ENCODE measurements at regions not wholly inside any gene's neighbourhood (a gene's known extent, or its start where the extent isn't known, plus 50 kb on each side); places are given as distances from the start of the nearest gene placed in this dataset.

GRCh38 chr14:55951341-55952206 is 166.6 kb upstream of the PELI2 start:
- ATAC-seq (no peak), DNase-seq (ENCODE audit: low spot score in 2 of 2) (no peak)
- Mint-ChIP-seq H3K36me3 (no peaks in the 10 kb centered on the region), H3K27ac (no peak overlapping the region), H3K9me3 (no peaks in the 10 kb centered on the region)

GRCh38 chr14:55954108-55954507 is 164.1 kb upstream of the PELI2 start:
- DNase-seq (ENCODE audit: low spot score in 2 of 2) (no peak), ATAC-seq (no peak)
- Mint-ChIP-seq H3K36me3 (no peaks in the 10 kb centered on the region), H3K9me3 (no peaks in the 10 kb centered on the region), H3K27ac (no peak overlapping the region)

DNA sequence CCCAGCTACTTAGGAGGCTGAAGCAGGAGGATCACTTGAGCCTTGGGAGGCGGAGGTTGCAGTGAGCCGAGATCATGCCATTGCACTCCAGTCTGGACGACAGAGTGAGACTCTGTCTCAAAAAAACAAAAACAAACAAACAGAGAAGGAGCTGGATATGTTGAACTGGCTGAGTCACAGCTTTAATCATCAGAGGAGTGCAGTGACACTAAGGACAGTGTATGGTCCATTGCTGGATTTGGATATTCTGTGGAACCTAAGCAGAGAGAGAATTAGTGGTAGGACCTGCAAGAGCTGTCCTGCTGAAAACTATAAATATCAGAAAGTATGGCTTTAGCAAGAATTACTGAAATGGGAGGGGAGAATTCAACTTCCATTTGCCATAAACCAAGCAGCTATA is 163.0 kb upstream of the PELI2 start:
- H3K9me3 Mint-ChIP-seq, result no peaks in the 10 kb centered on the region
- DNase-seq (ENCODE audit: low spot score in 2 of 2) (no peak), ATAC-seq (no peak)
- H3K36me3 Mint-ChIP-seq, result no peaks in the 10 kb centered on the region
- no peak overlapping the region for H3K27ac Mint-ChIP-seq

- Mint-ChIP-seq H3K36me3 (no peaks in the 10 kb centered on the region), H3K27ac (no peak overlapping the region), H3K9me3 (no peaks in the 10 kb centered on the region)
- DNase-seq (ENCODE audit: low spot score in 2 of 2) (no peak), ATAC-seq (no peak)
Observed at GRCh38 chr14:55957950-55958349, 160.3 kb upstream of the PELI2 start.

DNA sequence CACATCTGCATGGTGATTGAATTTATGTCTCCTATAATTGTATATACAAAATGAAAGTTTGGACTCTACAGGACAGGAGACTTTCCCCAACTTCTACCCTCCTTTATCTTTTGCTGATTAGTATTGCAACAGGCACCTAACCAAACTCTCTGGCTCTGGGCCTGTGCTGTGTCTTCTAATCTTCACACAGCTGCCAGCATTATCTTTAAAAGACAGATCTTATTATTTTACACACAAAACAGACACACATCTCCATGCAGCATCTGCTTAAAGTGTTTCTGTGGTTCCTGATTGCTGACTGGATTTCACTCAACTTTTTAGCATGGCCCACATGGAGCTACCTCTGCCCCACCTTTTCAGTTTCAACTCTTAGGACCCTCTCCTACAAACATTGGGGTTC is 154.9 kb upstream of the PELI2 start:
- no peaks in the 10 kb centered on the region for H3K9me3 Mint-ChIP-seq
- ATAC-seq (no peak), DNase-seq (ENCODE audit: low spot score in 2 of 2) (no peak)
- H3K36me3 Mint-ChIP-seq, result no peaks in the 10 kb centered on the region
- no peak overlapping the region for H3K27ac Mint-ChIP-seq

- H3K9me3 Mint-ChIP-seq, result no peaks in the 10 kb centered on the region
- no peak overlapping the region for H3K27ac Mint-ChIP-seq
- DNase-seq (ENCODE audit: low spot score in 2 of 2) (no peak), ATAC-seq (no peak)
- no peaks in the 10 kb centered on the region for H3K36me3 Mint-ChIP-seq
Observed at GRCh38 chr14:55964091-55964490, 154.1 kb upstream of the PELI2 start.

- Mint-ChIP-seq H3K36me3 (no peaks in the 10 kb centered on the region), H3K27ac (no peak overlapping the region), H3K9me3 (no peaks in the 10 kb centered on the region)
- no peak for DNase-seq (ENCODE audit: low spot score in 2 of 2)
- no peak for ATAC-seq
Observed at GRCh38 chr14:55964821-55965220, 153.4 kb upstream of the PELI2 start.

- H3K9me3 Mint-ChIP-seq, result no peaks in the 10 kb centered on the region
- H3K36me3 Mint-ChIP-seq, result no peaks in the 10 kb centered on the region
- ATAC-seq, result no peak
- DNase-seq (ENCODE audit: low spot score in 2 of 2), result no peak
- no peak overlapping the region for H3K27ac Mint-ChIP-seq
Observed at GRCh38 chr14:55965851-55966250, 152.4 kb upstream of the PELI2 start.

DNA sequence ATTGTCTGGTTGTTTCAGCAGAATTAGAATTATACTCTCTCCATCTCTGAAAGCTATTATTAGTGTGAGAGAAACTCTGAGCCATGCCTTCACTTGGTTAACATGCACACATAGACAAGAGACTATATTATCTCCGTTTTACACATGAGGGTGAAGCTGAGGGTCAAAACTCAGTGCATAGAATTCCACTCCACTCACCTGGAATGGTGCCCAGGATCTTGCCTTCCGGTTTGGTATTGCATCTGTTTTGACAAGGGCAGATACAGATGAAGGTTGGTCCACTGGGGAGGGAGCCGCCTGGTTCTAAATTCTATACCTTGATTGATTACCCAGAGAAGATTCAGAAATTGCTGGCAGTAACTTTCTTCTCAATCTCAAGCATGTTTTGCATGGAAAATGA is 149.5 kb upstream of the PELI2 start:
- no peak for DNase-seq (ENCODE audit: low spot score in 2 of 2)
- ATAC-seq, result no peak
- Mint-ChIP-seq H3K9me3 (no peaks in the 10 kb centered on the region), H3K36me3 (no peaks in the 10 kb centered on the region), H3K27ac (no peak overlapping the region)

GRCh38 chr14:55973285-55973800 is 144.9 kb upstream of the PELI2 start:
- H3K27ac Mint-ChIP-seq, result no peak overlapping the region
- peaks cover 0 to 6% of the 10 kb centered on the region in 2 donors for H3K36me3 Mint-ChIP-seq
- ATAC-seq (no peak), DNase-seq (ENCODE audit: low spot score in 2 of 2) (no peak)
- H3K9me3 Mint-ChIP-seq, result no peaks in the 10 kb centered on the region

GRCh38 chr14:55973911-55974630 is 144.1 kb upstream of the PELI2 start:
- Mint-ChIP-seq H3K36me3 (peaks cover 0 to 6% of the 10 kb centered on the region in 2 donors), H3K27ac (no peak overlapping the region), H3K9me3 (peaks cover 0 to under 1% of the 10 kb centered on the region in 2 donors)
- no peak for DNase-seq (ENCODE audit: low spot score in 2 of 2)
- no peak for ATAC-seq

DNA sequence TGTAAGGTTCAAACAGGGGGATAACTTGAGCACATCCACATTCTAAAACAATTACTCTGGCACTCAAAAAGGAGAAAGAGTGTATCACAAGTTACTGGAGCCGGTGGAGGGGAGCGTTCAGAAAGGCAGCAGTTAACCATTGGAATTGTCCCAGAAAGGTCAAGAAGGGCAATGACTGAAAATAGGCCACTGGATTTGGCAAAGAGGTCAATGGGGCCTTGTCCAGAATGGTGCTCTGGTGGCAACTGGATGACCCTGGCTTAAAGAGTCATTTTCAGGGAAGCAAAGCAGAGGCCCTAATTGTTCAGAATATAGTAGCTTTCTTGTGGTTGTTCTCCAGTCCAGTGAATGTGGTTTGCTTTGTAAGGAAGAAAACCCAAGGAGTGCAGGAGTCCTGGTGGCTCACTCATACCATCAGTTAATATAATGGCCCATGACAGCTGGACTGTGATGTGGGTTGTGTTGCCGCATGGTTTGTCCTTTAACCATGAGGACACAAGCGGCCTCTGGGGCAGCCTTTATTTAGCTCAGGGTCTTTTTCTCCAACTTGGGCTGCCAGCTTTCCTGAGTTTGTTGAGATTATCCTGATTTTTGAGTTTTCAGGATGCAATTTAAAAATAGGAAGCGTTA is 142.8 kb upstream of the PELI2 start:
- Mint-ChIP-seq H3K36me3 (peaks cover 5 to 6% of the 10 kb centered on the region in 2 donors), H3K9me3 (peaks cover 0 to 10% of the 10 kb centered on the region in 2 donors), H3K27ac (no peak overlapping the region)
- ATAC-seq (no peak), DNase-seq (ENCODE audit: low spot score in 2 of 2) (no peak)

GRCh38 chr14:55976219-55976618 is 142.0 kb upstream of the PELI2 start:
- H3K27ac Mint-ChIP-seq, result no peak overlapping the region
- peaks cover 0 to 15% of the 10 kb centered on the region in 2 donors for H3K9me3 Mint-ChIP-seq
- DNase-seq (ENCODE audit: low spot score in 2 of 2) (no peak), ATAC-seq (no peak)
- H3K36me3 Mint-ChIP-seq, result peaks cover 6 to 8% of the 10 kb centered on the region in 2 donors

GRCh38 chr14:55976655-55977054 is 141.6 kb upstream of the PELI2 start:
- peaks cover 6 to 8% of the 10 kb centered on the region in 2 donors for H3K36me3 Mint-ChIP-seq
- ATAC-seq (no peak), DNase-seq (ENCODE audit: low spot score in 2 of 2) (no peak)

DNA sequence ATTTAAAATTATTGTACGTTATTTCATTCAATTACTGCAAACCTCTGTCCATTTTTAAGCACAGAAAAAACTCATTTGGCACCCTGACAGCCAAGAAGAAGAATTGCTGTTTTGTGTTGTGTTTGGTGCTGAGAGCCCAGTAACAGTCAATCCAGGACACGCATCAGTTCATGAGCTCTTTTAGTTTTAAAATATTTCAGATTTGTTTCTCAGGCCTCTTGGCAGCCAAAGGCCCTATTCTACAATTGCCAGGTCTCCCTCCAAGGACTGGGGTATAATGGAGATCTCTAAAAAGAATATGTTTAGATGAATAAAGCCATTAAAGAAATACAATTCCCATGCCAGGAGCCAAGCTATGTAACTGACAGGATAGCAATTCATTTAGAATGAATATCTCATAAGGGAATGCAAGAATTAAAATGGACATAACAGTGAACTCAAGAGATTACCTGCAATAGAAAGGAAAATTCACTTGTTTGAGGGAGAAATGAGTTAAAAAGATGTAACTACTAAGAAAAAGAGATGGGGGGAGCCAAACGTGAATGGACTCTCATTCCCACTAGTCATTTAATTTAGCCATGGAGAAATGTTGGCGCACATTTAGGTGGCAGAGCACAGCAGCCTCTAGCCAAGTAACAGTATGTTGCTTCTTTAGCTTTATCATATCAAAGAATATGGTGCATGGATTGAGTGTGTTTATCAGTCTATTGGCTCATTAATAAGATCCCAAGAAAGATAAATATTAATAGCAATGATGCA is 140.6 kb upstream of the PELI2 start:
- peaks cover 0 to 18% of the 10 kb centered on the region in 2 donors for H3K9me3 Mint-ChIP-seq
- peaks cover 6 to 8% of the 10 kb centered on the region in 2 donors for H3K36me3 Mint-ChIP-seq
- no peak overlapping the region for H3K27ac Mint-ChIP-seq
- no peak for ATAC-seq
- no peak for DNase-seq (ENCODE audit: low spot score in 2 of 2)

More at GRCh38 chr14:55976655-55977054, 141.6 kb upstream of the PELI2 start:
- H3K9me3 Mint-ChIP-seq, result peaks cover 0 to 18% of the 10 kb centered on the region in 2 donors
- H3K27ac Mint-ChIP-seq, result no peak overlapping the region

DNA sequence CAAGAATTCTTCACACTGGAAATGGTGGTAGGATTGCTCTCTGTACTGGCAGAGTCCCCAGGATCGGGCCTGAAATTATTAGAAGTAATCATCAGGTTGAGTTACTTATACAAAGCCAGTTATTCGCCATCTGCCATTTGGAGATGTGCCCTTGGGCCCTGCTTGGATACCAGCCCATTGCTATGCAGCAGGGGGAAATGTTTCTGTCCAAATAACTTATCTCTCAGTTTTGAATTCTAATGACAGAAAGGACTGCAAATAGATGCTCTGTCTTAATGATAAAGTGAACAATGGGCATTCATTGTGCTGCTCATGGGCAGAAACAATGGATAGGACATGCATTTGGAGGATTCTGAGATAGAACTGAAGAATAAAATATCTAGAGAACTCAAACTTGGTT is 139.1 kb upstream of the PELI2 start:
- Mint-ChIP-seq H3K27ac (no peak overlapping the region), H3K9me3 (peaks cover 0 to 18% of the 10 kb centered on the region in 2 donors), H3K36me3 (peaks cover 6 to 8% of the 10 kb centered on the region in 2 donors)
- no peak for DNase-seq (ENCODE audit: low spot score in 2 of 2)
- ATAC-seq, result no peak

Data from activated naive CD4-positive, alpha-beta T cell treated with anti-CD3 and anti-CD28 coated beads, Interleukin-2, amount 50 U/mL, for 72 hours (primary cell).